HG02588 (cell line): ENCODE measurements at regions not wholly inside any gene's neighbourhood (a gene's known extent, or its start where the extent isn't known, plus 50 kb on each side); places are given as distances from the start of the nearest gene placed in this dataset.
"Not testable (repeated sequence)": the region's sequence is repeated elsewhere in the genome, so short reads cannot be mapped to it uniquely, and the experiment has no call there.

ENCODE experiments used
- ATAC-seq: cut with Tn5 transposase; IDR thresholded peaks from one replicate; pipeline ENCODE4 v1.9.1; 2021; ENCODE audit warnings: mild to moderate bottlenecking, moderate library complexity; ENCODE audit not compliant: unreplicated experiment

DNA sequence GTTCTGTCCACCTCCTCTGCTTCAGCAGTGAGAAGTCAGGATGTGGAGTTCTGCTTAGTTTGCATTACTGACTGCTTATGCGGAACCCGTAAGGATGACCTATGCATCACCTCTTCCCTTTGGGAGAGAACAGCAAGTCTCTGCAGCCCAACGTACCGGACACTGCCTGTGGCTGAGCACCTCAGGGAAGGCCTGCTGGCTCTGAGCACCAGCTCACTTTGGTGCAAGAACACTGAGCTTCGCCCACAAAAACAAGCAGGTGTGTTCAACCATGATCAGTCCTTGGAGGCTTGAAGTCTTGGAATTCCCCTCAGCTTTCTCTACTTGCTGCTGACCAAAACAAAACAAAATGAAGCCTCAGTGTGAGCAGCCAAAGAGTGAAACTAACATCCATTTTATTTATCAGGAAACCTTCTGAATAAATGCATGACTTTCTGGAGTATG lies 52.7 kb upstream of the NCK2 start:
- ATAC-seq: peak; percentile 82

DNA sequence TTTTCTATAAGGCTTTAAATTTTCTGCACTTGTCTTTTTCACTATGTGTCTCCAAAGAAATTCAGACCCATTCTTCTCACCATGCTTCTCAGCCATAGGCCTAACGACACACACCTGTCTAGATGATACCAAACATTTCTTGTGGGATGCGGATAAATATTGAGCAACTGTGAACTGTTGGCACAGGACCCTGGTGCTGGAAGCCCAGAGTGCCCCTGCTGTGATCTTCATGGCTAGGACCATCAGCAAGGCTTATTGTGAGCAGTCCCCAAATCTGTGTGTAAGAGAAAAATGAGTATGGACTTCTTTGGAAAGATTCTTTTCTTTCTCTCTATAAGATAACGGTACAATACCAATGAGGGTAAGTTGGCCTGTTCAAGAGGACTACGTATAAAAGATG lies 54.1 kb upstream of the NCK2 start:
- no peak for ATAC-seq

- no peak for ATAC-seq
Measured at GRCh38 chr2:105689484-105689883, 55.2 kb upstream of the NCK2 start.

DNA sequence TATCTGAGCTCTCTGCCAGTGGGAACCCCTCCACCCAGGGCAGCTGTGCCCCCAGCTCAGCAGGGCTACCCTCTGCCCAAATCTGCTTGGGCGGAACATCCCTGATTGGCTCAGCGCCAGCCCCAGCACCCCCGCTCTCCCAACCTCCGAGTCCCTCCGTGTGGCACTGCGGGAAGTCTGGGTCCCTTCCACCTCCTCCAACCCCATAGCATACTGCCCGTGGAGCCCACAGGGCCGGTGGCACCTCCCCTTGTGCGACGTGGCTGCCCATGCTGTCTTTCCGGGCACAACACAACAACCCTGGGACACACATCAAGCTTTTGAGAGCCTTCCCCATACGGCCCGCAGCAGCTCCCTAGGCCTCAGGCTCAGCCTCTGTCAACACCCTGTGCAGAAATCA lies 55.8 kb upstream of the NCK2 start:
- ATAC-seq: no peak

- ATAC-seq: no peak
Measured at GRCh38 chr2:105686588-105686987, 58.1 kb upstream of the NCK2 start.

- ATAC-seq: no peak
Measured at GRCh38 chr2:105683011-105683492, 61.7 kb upstream of the NCK2 start.

DNA sequence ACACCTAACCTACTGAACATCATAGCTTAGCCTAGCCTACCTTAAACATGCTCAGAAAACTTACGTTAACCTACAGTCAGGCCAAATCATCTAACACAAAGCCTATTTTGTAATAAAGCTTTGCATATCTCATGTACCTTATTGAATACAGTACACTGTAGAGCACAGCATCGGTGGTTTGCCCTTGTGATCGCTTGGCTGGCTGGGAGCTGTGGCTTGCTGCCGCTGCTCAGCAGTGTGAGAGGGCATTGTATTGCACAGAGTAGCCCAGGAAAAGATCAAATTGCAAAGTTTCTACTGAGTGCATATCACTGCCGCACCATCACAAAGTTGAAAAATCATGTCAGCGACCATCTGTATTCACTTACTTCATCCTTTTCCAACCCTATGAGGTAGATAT lies 62.3 kb upstream of the NCK2 start:
- no peak for ATAC-seq

- ATAC-seq: no peak
Measured at GRCh38 chr2:105681927-105682326, 62.8 kb upstream of the NCK2 start.

- no peak for ATAC-seq
Measured at GRCh38 chr2:105680357-105680756, 64.4 kb upstream of the NCK2 start.

GRCh38 chr2:105678346-105678745 lies 66.4 kb upstream of the NCK2 start:
- ATAC-seq: no peak

DNA sequence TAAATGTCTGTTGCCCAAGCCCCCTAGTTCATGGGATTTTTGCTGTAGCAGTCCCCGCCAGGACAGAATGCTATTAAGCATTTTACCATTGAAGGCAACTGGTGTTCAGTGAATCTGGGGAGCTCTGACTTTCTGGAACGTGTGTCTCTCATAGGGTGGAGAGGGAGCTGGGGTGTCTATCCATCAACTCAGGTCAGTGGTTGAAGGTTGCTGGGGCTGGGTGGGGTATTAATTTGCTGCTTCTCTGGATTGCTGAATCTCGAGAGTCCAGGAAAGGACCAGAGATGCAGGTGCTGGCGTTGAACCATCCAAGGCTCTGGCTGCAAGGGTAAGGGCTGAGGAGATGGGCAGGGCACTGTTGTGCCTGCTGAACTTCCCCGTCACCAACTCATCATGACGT lies 66.8 kb upstream of the NCK2 start:
- ATAC-seq: no peak

DNA sequence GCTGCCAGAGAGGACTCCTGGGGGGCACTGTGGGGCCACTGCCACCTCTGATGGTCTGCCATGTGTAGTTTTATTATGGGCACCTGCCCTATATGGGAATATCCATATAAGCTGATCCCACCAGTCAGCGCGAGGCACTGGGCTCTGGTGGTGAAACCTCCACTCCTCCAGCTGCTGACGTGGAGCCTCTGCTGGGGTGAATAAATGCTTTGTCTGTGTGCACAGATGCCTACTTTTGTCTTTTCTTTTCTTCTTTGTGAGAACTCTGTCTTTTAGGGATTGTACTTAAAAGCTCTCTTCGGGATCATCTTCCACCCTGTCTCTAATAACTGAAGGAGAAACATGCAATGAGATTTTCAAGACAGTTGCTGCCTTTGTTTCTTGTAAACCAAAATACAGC lies 68.9 kb upstream of the NCK2 start:
- no peak for ATAC-seq

DNA sequence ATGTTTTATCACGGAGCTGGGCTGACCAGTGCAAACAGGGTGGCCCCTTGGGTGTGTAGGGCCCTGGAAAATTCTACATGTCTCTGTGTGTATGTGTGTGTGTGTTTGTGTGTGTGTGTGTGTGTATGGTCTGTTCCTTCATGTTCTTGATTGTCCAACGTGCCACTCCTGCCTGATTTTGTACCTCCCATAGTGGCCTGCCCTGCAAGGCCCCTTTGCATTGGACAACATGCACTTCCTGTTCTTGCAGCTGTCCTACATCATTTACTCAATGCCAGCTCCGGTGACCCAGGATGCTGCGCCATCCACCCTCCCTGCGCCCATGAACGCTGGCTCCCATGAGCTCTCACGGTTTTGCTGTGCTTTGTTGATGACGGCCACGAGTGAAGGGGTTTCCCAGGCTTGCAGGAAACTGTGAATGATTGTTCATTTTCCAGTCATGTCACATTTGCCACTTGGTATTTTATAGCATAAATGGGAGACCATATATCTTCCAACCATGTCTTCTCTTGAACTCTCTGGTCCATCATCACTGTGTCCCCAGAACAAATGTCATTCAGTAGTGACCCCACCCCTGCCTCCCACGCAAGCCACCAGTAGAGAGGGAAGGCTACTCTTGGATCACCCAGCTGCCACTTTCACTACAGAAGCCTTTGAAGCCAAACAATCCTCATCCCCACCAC lies 69.7 kb upstream of the NCK2 start:
- no peak for ATAC-seq

GRCh38 chr2:105674401-105674800 lies 70.3 kb upstream of the NCK2 start:
- ATAC-seq: no peak

- ATAC-seq: no peak
Measured at GRCh38 chr2:105671156-105671555, 73.6 kb upstream of the NCK2 start.

- no peak for ATAC-seq
Measured at GRCh38 chr2:105669384-105669891, 75.3 kb upstream of the NCK2 start.

GRCh38 chr2:105665480-105665879 lies 79.2 kb upstream of the NCK2 start:
- ATAC-seq: no peak

- ATAC-seq: no peak
Measured at GRCh38 chr2:105660489-105660888, 84.2 kb upstream of the NCK2 start.

- not testable (repeated sequence) for ATAC-seq
Measured at GRCh38 chr2:105655723-105656606, 88.7 kb upstream of the NCK2 start.

DNA sequence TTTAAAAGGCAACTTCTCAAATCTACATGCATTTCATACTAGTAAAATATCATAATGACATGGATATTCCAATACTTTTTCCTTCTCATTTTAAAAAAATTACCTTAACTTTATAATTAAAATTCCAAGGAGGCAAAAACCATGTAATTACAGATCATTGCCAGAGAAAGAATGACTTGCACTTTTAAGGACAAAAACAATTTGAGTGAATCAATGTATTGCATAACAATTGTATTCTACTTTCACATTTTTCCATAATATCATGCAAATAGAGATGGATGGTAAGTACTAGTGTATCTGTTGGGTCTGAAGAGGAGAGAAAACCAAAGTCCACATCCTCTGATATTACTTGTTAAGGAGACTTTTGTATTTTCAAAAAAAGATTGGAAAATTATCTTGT lies 89.5 kb upstream of the NCK2 start:
- no peak for ATAC-seq

GRCh38 chr2:105654474-105655004 lies 90.2 kb upstream of the NCK2 start:
- no peak for ATAC-seq

DNA sequence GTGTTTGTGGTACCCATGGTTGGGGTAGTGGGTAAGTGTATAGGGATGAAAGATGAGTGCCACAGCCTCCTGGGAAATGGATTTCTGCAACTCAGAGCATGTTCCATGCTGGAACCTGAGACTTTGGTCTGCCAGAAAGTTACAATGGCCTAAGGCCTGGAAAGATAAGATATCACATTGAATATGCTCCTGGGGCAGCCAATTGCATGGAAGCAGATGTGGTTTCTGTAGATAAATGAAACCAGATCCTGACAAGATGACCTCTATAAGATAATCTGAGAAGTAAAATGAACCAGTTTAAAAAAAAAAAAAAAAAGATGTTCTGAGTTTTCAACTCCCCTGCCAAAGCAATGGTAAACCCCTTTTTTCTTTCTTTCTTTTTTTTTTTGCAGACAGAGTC lies 91.4 kb upstream of the NCK2 start:
- no peak for ATAC-seq
